ENCODE measurements at regions not wholly inside any gene's neighbourhood (a gene's known extent, or its start where the extent isn't known, plus 50 kb on each side); places are given as distances from the start of the nearest gene placed in this dataset.

- TF ChIP-seq SIN3A (IDR thresholded peaks at IDR 0.05; ENCODE audit: borderline replicate concordance, insufficient read depth, low read length) (no peak), REST (IDR thresholded peaks at IDR 0.05; ENCODE audit: insufficient read depth in 1 of 2, low read depth in 2 of 2, low read length in 2 of 2) (no peak), POLR2AphosphoS5 (IDR thresholded peaks at IDR 0.05; ENCODE audit: low read depth, low read length) (no peak), FOXP2 (optimal IDR thresholded peaks at IDR 0.05; ENCODE audit: borderline replicate concordance, extremely low read depth, extremely low read length, insufficient read depth) (no peak), TAF1 (IDR thresholded peaks at IDR 0.05; ENCODE audit: borderline replicate concordance, insufficient read depth, low read length) (no peak)
These were observed 156.4 kb upstream of the ADCY1 start for GRCh38 chr7:45417735-45418134.

DNA sequence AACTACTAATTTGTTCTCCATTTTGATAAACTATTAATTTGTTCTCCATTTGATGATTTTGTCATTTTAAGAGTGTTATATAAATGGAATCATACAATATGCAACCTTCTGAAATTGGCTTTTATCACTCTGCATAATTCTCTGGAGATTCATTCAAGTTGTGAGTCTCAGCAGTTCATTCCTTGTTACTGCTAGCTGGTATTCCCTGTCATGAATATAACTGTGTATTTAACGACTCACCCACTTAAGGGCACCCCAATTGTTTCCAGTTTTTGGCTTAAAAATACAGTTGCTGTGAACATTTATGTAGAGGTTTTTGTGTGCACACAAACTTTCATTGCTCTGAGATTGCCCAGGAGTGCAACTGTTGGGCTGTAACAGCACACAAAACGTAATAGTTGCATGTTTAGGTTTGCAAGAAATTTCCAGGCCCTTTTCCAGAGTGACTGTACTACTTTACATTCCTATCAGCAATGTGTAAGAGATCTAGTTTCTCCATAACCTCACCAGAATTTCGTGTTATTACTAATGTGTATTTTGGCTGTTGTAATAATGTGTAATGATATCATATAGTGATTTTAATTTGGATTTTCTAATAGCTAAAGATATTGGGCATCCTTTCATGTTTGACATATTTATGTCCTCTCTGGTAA lies 153.2 kb upstream of the ADCY1 start:
- TF ChIP-seq FOXP2 (optimal IDR thresholded peaks at IDR 0.05; ENCODE audit: borderline replicate concordance, extremely low read depth, extremely low read length, insufficient read depth): no peak

DNA sequence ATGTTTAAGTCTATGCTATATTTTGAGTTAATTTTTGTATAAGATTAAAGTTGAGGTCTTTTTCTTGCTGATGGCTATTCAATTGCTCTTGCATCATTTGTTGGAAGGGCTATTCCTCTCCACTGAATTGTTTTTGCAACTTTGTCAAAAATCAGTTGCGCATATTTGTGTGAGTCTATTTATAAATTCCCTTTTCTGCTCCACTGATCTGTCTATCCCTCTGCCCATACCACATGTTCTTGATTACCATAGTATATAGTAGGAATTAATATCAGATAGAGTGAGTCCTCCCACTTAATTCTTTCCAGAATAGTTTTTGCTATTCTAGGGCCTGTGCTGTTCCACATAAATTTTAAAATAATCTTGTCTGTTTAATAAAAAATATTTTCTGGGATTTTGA lies 152.4 kb upstream of the ADCY1 start:
- TF ChIP-seq FOXP2 (optimal IDR thresholded peaks at IDR 0.05; ENCODE audit: borderline replicate concordance, extremely low read depth, extremely low read length, insufficient read depth) (no peak), POLR2AphosphoS5 (IDR thresholded peaks at IDR 0.05; ENCODE audit: low read depth, low read length) (no peak), TAF1 (IDR thresholded peaks at IDR 0.05; ENCODE audit: borderline replicate concordance, insufficient read depth, low read length) (no peak), REST (IDR thresholded peaks at IDR 0.05; ENCODE audit: insufficient read depth in 1 of 2, low read depth in 2 of 2, low read length in 2 of 2) (no peak), SIN3A (IDR thresholded peaks at IDR 0.05; ENCODE audit: borderline replicate concordance, insufficient read depth, low read length) (no peak)

DNA sequence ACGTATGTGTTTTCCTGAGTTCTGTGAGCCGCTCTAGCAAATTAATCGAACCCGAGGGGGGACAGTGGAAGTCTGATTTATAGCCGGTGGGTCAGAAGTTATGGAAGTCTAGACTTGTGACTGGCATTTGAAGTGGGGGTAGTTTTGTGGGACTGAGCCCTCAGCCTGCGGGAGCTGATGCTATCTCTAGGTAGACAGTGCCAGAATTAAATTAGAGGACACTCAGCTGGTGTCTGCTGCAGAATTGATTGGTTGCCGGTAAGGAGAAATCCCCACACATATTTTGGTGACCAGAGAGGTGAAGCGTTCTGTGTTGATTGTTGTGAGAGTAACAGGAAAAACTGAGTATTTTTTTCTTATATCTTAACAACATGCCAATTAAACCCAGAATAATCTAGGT lies 143.8 kb upstream of the ADCY1 start:
- no peak for TF ChIP-seq SIN3A (IDR thresholded peaks at IDR 0.05; ENCODE audit: borderline replicate concordance, insufficient read depth, low read length)
- TF ChIP-seq TAF1 (IDR thresholded peaks at IDR 0.05; ENCODE audit: borderline replicate concordance, insufficient read depth, low read length): no peak
- TF ChIP-seq FOXP2 (optimal IDR thresholded peaks at IDR 0.05; ENCODE audit: borderline replicate concordance, extremely low read depth, extremely low read length, insufficient read depth): no peak
- no peak for TF ChIP-seq REST (IDR thresholded peaks at IDR 0.05; ENCODE audit: insufficient read depth in 1 of 2, low read depth in 2 of 2, low read length in 2 of 2)
- TF ChIP-seq POLR2AphosphoS5 (IDR thresholded peaks at IDR 0.05; ENCODE audit: low read depth, low read length): no peak

DNA sequence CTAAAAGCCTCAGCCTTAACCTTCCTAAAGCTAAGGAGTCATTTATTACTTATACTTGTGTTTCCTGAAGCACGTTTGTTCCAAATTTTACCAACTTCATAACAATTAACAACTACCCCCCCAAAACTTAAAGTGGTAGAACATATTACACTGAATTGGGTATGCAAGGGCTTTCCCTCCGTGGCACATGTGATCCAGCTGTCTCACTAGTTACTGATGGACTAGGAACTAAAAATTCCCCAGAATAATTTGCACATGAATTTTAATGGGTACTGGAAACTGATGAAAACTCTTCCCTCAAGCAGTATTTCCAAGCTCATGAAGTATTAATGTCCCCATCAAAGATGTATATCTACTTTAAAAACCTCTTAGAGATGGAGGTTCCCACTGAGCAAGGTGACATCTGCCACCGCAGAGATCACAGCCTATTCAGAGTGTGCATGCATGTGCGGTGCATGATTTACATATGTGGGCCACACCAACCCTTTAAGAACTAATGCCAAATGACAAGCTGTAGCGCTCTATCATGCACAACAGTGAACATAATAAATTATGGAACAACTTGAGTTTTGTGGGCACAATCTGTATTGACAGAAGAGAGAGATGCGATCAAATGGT lies 139.9 kb upstream of the ADCY1 start:
- TF ChIP-seq REST (IDR thresholded peaks at IDR 0.05; ENCODE audit: insufficient read depth in 1 of 2, low read depth in 2 of 2, low read length in 2 of 2) (no peak), POLR2AphosphoS5 (IDR thresholded peaks at IDR 0.05; ENCODE audit: low read depth, low read length) (no peak), TAF1 (IDR thresholded peaks at IDR 0.05; ENCODE audit: borderline replicate concordance, insufficient read depth, low read length) (no peak), FOXP2 (optimal IDR thresholded peaks at IDR 0.05; ENCODE audit: borderline replicate concordance, extremely low read depth, extremely low read length, insufficient read depth) (no peak), SIN3A (IDR thresholded peaks at IDR 0.05; ENCODE audit: borderline replicate concordance, insufficient read depth, low read length) (no peak)
